Tibial nerve (tissue), 4 donors: ENCODE measurements at regions not wholly inside any gene's neighbourhood (a gene's known extent, or its start where the extent isn't known, plus 50 kb on each side); places are given as distances from the start of the nearest gene placed in this dataset.

Experiments
- DNase-seq, 2 donors: peaks; one replicate each; pipeline ENCODE4 v3.0.0-alpha.2; 2019; ENCODE audit warnings: low spot score in 2 of 2
- H3K27ac ChIP-seq, 4 donors: fragments of 200-600 bp; sonication (generic) in 3 of 4; one replicate each; pipeline ENCODE4 v1.5.1; 2017 to 2019; ENCODE audit warnings: mild to moderate bottlenecking in 1 of 4
- H3K27me3 ChIP-seq, 2 donors: fragments of 200-600 bp; sonication (generic) in 1 of 2; one replicate each; pipeline versions ENCODE4 v1.5.1 to v1.6.0; 2017 to 2019
- H3K36me3 ChIP-seq, 3 donors: fragments of 200-600 bp; sonication (generic); one replicate each; pipeline ENCODE4 v1.5.1; 2018 to 2019
- H3K4me1 ChIP-seq, 4 donors: fragments of 200-600 bp; sonication (generic) in 3 of 4; one replicate each; pipeline ENCODE4 v1.5.1; 2017 to 2019
- H3K4me3 ChIP-seq, 4 donors: fragments of 200-600 bp; sonication (generic) in 3 of 4; one replicate each; pipeline ENCODE4 v1.5.1; 2017 to 2019; ENCODE audit warnings: mild to moderate bottlenecking in 1 of 4, moderate library complexity in 1 of 4
- H3K9me3 ChIP-seq, 4 donors: fragments of 200-600 bp; sonication (generic) in 3 of 4; one replicate each; pipeline ENCODE4 v1.5.1; 2017 to 2019
- CTCF ChIP-seq, 5 experiments: fragments of 200-600 bp in 3 of 5; fragments of 450-650 bp in 2 of 5; sonication (generic) in 3 of 5; IDR thresholded peaks; one replicate each; pipeline ENCODE4 v1.5.1; 2016 to 2019; ENCODE audit warnings: antibody characterized with exemption in 5 of 5, mild to moderate bottlenecking in 3 of 5, moderate library complexity in 2 of 5
- EP300 ChIP-seq, 2 donors: sonication (generic); formaldehyde crosslinking; IDR thresholded peaks; one replicate each; pipeline ENCODE4 v1.6.1; 2017; ENCODE audit warnings: antibody characterized with exemption in 2 of 2, mild to moderate bottlenecking in 1 of 2
- POLR2A ChIP-seq, 2 donors: fragments of 450-650 bp; IDR thresholded peaks; one replicate each; pipeline ENCODE4 v1.6.1; 2017; ENCODE audit warnings: antibody characterized with exemption in 2 of 2, mild to moderate bottlenecking in 2 of 2, moderate library complexity in 2 of 2
- WGBS, 2 donors: methylation state at CpG; one replicate each; pipeline ENCODE4 v1.1.5; 2018; 5-methylcytosine and 5-hydroxymethylcytosine counted together

- no peak for DNase-seq
- no peaks in the 10 kb centered on the region for H3K4me1 ChIP-seq
- TF ChIP-seq CTCF (IDR thresholded peaks at IDR 0.05) (no peak), EP300 (IDR thresholded peaks at IDR 0.05) (no peak), POLR2A (IDR thresholded peaks at IDR 0.05) (no peak)
- H3K9me3 ChIP-seq = no peaks in the 10 kb centered on the region
- WGBS, 2 donors = 65 to 75% methylated on average over 6 of the region's 6 CpGs
- H3K27ac ChIP-seq = no peak overlapping the region
- H3K4me3 ChIP-seq = no peak overlapping the region
- no peaks in the 10 kb centered on the region for H3K36me3 ChIP-seq
- no peaks in the 10 kb centered on the region for H3K27me3 ChIP-seq
Measured at GRCh38 chr9:87309236-87309635, 188.4 kb upstream of the DAPK1 start.

GRCh38 chr9:87310827-87311523 is 186.7 kb upstream of the DAPK1 start:
- H3K4me3 ChIP-seq = no peak overlapping the region
- H3K36me3 ChIP-seq = no peaks in the 10 kb centered on the region
- TF ChIP-seq CTCF (IDR thresholded peaks at IDR 0.05) = no peak
- TF ChIP-seq EP300 (IDR thresholded peaks at IDR 0.05) = no peak
- no peak for TF ChIP-seq POLR2A (IDR thresholded peaks at IDR 0.05)
- H3K27ac ChIP-seq = no peak overlapping the region
- H3K27me3 ChIP-seq = no peaks in the 10 kb centered on the region
- no peaks in the 10 kb centered on the region for H3K4me1 ChIP-seq
- no peak for DNase-seq
- 76 to 83% methylated on average over 4 of the region's 4 CpGs for WGBS, 2 donors
- peaks cover 0 to 4% (median 0%) of the 10 kb centered on the region in 4 donors for H3K9me3 ChIP-seq

- H3K4me3 ChIP-seq = no peak overlapping the region
- peaks cover 0 to 2% (median 0%) of the 10 kb centered on the region in 4 donors for H3K4me1 ChIP-seq
- H3K9me3 ChIP-seq = peaks cover 0 to 9% (median 0%) of the 10 kb centered on the region in 4 donors
- no peak for DNase-seq
- no peaks in the 10 kb centered on the region for H3K27me3 ChIP-seq
- no peak overlapping the region for H3K27ac ChIP-seq
- H3K36me3 ChIP-seq = no peaks in the 10 kb centered on the region
- TF ChIP-seq EP300 (IDR thresholded peaks at IDR 0.05) = no peak
- TF ChIP-seq POLR2A (IDR thresholded peaks at IDR 0.05) = no peak
Measured at GRCh38 chr9:87319656-87320055, 178.0 kb upstream of the DAPK1 start.

GRCh38 chr9:87320146-87320884 is 177.4 kb upstream of the DAPK1 start:
- Histone ChIP-seq H3K9me3 (peaks cover 0 to 9% (median 0%) of the 10 kb centered on the region in 4 donors), H3K36me3 (no peaks in the 10 kb centered on the region), H3K4me1 (peaks cover 0 to 2% (median 0%) of the 10 kb centered on the region in 4 donors), H3K27me3 (no peaks in the 10 kb centered on the region), H3K4me3 (no peak overlapping the region), H3K27ac (no peak overlapping the region)
- TF ChIP-seq POLR2A (IDR thresholded peaks at IDR 0.05) (no peak), EP300 (IDR thresholded peaks at IDR 0.05) (no peak), CTCF (IDR thresholded peaks at IDR 0.05) (no peak)
- no peak for DNase-seq
- WGBS, 2 donors = 73 to 84% methylated on average over 2 of the region's 2 CpGs

- H3K4me3 ChIP-seq = no peak overlapping the region
- 61 to 63% methylated on average over 5 of the region's 5 CpGs for WGBS, 2 donors
- H3K36me3 ChIP-seq = no peaks in the 10 kb centered on the region
- no peaks in the 10 kb centered on the region for H3K27me3 ChIP-seq
- TF ChIP-seq EP300 (IDR thresholded peaks at IDR 0.05) (no peak), POLR2A (IDR thresholded peaks at IDR 0.05) (no peak), CTCF (IDR thresholded peaks at IDR 0.05) (no peak)
- no peaks in the 10 kb centered on the region for H3K9me3 ChIP-seq
- no peak overlapping the region for H3K27ac ChIP-seq
- no peak for DNase-seq
- peaks cover 0 to 2% (median 0%) of the 10 kb centered on the region in 4 donors for H3K4me1 ChIP-seq
Measured at GRCh38 chr9:87322840-87323635, 174.6 kb upstream of the DAPK1 start.
